Fibroblast of lung (primary cell): ENCODE measurements at regions not wholly inside any gene's neighbourhood (a gene's known extent, or its start where the extent isn't known, plus 50 kb on each side); places are given as distances from the start of the nearest gene placed in this dataset.

Source experiments
- EZH2 ChIP-seq: IDR thresholded peaks from 2 replicates; pipeline ENCODE4 v1.5.1; 2012; ENCODE audit warnings: low read length, control low read depth, mild to moderate bottlenecking; ENCODE audit errors: missing control alignments
- TF ChIP-seq, protein P1 (sequence below), 2 donors: IDR thresholded peaks in 1 of 2; conservative IDR thresholded peaks in 1 of 2; 1 replicate in 1 of 2; 2 replicates in 1 of 2; pipeline ENCODE4 v1.5.1; 2011 to 2012; ENCODE audit warnings: low read length in 2 of 2, control low read depth in 1 of 2, inconsistent platforms in 1 of 2, low read depth in 1 of 2, mild to moderate bottlenecking in 1 of 2

DNA sequence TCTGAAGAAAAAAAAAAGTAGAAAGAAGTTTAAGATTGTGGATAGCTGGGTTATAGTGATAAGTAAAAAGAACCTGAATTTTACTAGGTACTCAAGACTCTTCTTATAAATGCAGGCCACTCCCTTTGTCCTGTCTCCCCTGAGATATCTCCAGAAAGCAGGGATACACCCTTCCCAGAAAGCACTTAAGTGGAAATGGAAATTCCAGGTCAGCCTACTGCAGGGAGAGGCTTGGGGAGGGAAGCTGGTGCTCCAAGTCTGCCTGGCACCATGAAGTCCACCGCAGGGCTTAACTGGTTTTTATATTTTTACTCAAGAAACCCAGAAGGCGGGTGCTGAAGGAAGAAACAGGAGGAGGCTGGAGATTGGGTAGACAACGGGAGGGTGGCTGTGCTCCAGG lies 162.3 kb downstream of the INHBA start:
- TF ChIP-seq, protein P1, sequence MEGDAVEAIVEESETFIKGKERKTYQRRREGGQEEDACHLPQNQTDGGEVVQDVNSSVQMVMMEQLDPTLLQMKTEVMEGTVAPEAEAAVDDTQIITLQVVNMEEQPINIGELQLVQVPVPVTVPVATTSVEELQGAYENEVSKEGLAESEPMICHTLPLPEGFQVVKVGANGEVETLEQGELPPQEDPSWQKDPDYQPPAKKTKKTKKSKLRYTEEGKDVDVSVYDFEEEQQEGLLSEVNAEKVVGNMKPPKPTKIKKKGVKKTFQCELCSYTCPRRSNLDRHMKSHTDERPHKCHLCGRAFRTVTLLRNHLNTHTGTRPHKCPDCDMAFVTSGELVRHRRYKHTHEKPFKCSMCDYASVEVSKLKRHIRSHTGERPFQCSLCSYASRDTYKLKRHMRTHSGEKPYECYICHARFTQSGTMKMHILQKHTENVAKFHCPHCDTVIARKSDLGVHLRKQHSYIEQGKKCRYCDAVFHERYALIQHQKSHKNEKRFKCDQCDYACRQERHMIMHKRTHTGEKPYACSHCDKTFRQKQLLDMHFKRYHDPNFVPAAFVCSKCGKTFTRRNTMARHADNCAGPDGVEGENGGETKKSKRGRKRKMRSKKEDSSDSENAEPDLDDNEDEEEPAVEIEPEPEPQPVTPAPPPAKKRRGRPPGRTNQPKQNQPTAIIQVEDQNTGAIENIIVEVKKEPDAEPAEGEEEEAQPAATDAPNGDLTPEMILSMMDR (conservative IDR thresholded peaks at IDR 0.05 in 1 of 2, IDR thresholded peaks at IDR 0.05 in 1 of 2; ENCODE audit: low read depth in 1 of 2, low read length in 2 of 2) = no peak
- TF ChIP-seq EZH2 = no peak
